ENCODE measurements at regions not wholly inside any gene's neighbourhood (a gene's known extent, or its start where the extent isn't known, plus 50 kb on each side); places are given as distances from the start of the nearest gene placed in this dataset.

- no peak for TF ChIP-seq CTCF (IDR thresholded peaks at IDR 0.05; ENCODE audit: unreplicated experiment)
- DNase-seq (ENCODE audit: low spot score) = no peak
- no peak overlapping the region for H3K4me3 Mint-ChIP-seq (ENCODE audit: unreplicated experiment)
- no peaks in the 10 kb centered on the region for H3K36me3 Mint-ChIP-seq (ENCODE audit: low read depth, unreplicated experiment)
- H3K27ac Mint-ChIP-seq (ENCODE audit: unreplicated experiment) = no peak overlapping the region
- no peaks in the 10 kb centered on the region for H3K9me3 Mint-ChIP-seq (ENCODE audit: unreplicated experiment)
- H3K27me3 Mint-ChIP-seq (ENCODE audit: unreplicated experiment) = no peaks in the 10 kb centered on the region
- no peaks in the 10 kb centered on the region for H3K4me1 Mint-ChIP-seq (ENCODE audit: unreplicated experiment)
Measured at GRCh38 chr5:98474216-98474615, 299.2 kb upstream of the RGMB start.

GRCh38 chr5:98474782-98475181, 298.7 kb upstream of the RGMB start:
- H3K9me3 Mint-ChIP-seq (ENCODE audit: unreplicated experiment) = no peaks in the 10 kb centered on the region
- no peak for DNase-seq (ENCODE audit: low spot score)
- no peak overlapping the region for H3K4me3 Mint-ChIP-seq (ENCODE audit: unreplicated experiment)
- H3K4me1 Mint-ChIP-seq (ENCODE audit: unreplicated experiment) = no peaks in the 10 kb centered on the region
- H3K27ac Mint-ChIP-seq (ENCODE audit: unreplicated experiment) = no peak overlapping the region
- no peaks in the 10 kb centered on the region for H3K36me3 Mint-ChIP-seq (ENCODE audit: low read depth, unreplicated experiment)
- TF ChIP-seq CTCF (IDR thresholded peaks at IDR 0.05; ENCODE audit: unreplicated experiment) = no peak
- H3K27me3 Mint-ChIP-seq (ENCODE audit: unreplicated experiment) = no peaks in the 10 kb centered on the region

DNA sequence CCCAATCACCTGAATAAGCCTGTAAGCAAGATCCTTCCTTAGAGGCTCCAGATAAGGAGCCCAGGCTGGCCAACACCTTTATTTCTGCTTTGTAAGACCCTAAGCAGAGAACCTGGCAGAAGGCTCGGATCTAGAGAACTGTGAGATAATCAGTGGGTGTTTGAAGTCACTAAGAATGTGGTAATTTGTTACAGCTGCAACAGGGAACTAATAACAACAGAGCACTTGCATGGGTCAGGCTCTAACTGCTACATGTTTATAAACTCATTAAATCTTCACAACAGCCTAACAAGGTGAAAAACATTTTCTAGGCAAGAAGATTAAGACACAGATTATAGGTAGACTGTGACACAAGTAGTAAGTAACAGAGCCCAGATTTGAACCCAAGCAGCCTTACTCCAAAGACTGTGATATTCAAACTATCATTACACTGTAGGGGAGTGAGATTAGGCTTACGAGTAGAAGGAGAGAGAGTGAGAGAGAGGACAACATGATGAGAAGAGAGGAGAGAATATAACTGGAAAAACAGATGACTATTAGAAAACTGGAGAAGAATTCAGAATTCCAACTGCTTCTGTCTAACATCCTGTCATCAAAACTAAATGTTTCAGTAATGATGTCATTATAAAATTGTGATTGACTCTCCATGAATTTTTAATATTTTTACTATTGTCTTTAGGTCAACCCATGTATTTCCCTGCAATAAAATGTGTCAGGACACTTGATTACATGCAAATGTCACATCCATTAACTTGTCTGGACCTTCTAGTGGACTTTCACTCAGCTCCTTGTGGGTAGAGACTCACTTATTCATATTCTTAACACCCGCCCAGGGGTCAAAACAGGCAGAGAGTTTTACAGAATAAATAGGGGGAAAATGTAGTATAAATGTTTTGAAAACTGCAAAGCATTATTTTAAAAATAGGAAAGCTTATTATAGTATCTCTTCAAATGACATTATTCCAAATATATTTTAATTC, 290.9 kb upstream of the RGMB start:
- no peak for DNase-seq (ENCODE audit: low spot score)
- no peaks in the 10 kb centered on the region for H3K9me3 Mint-ChIP-seq (ENCODE audit: unreplicated experiment)
- H3K36me3 Mint-ChIP-seq (ENCODE audit: low read depth, unreplicated experiment) = no peaks in the 10 kb centered on the region
- H3K4me1 Mint-ChIP-seq (ENCODE audit: unreplicated experiment) = no peaks in the 10 kb centered on the region
- no peaks in the 10 kb centered on the region for H3K27me3 Mint-ChIP-seq (ENCODE audit: unreplicated experiment)
- no peak overlapping the region for H3K4me3 Mint-ChIP-seq (ENCODE audit: unreplicated experiment)
- TF ChIP-seq CTCF (IDR thresholded peaks at IDR 0.05; ENCODE audit: unreplicated experiment) = no peak
- no peak overlapping the region for H3K27ac Mint-ChIP-seq (ENCODE audit: unreplicated experiment)

GRCh38 chr5:98483301-98483685, 290.2 kb upstream of the RGMB start:
- H3K9me3 Mint-ChIP-seq (ENCODE audit: unreplicated experiment) = no peaks in the 10 kb centered on the region
- DNase-seq (ENCODE audit: low spot score) = no peak
- H3K27ac Mint-ChIP-seq (ENCODE audit: unreplicated experiment) = no peak overlapping the region
- no peaks in the 10 kb centered on the region for H3K4me1 Mint-ChIP-seq (ENCODE audit: unreplicated experiment)
- no peak for TF ChIP-seq CTCF (IDR thresholded peaks at IDR 0.05; ENCODE audit: unreplicated experiment)
- H3K4me3 Mint-ChIP-seq (ENCODE audit: unreplicated experiment) = no peak overlapping the region
- H3K36me3 Mint-ChIP-seq (ENCODE audit: low read depth, unreplicated experiment) = no peaks in the 10 kb centered on the region
- no peaks in the 10 kb centered on the region for H3K27me3 Mint-ChIP-seq (ENCODE audit: unreplicated experiment)

- no peak for DNase-seq (ENCODE audit: low spot score)
- no peak overlapping the region for H3K4me3 Mint-ChIP-seq (ENCODE audit: unreplicated experiment)
- H3K4me1 Mint-ChIP-seq (ENCODE audit: unreplicated experiment) = peaks cover 5% of the 10 kb centered on the region
- H3K36me3 Mint-ChIP-seq (ENCODE audit: low read depth, unreplicated experiment) = peaks cover 7% of the 10 kb centered on the region
- no peaks in the 10 kb centered on the region for H3K27me3 Mint-ChIP-seq (ENCODE audit: unreplicated experiment)
- TF ChIP-seq CTCF (IDR thresholded peaks at IDR 0.05; ENCODE audit: unreplicated experiment) = no peak
- no peaks in the 10 kb centered on the region for H3K9me3 Mint-ChIP-seq (ENCODE audit: unreplicated experiment)
- no peak overlapping the region for H3K27ac Mint-ChIP-seq (ENCODE audit: unreplicated experiment)
Measured at GRCh38 chr5:98489021-98489420, 284.4 kb upstream of the RGMB start.

Measured in endothelial cell (in vitro differentiated cells).